Activated CD8-positive, alpha-beta T cell treated with anti-CD3 and anti-CD28 coated beads for 36 hours (primary cell): ENCODE measurements at regions not wholly inside any gene's neighbourhood (a gene's known extent, or its start where the extent isn't known, plus 50 kb on each side); places are given as distances from the start of the nearest gene placed in this dataset.

Experiments
- ATAC-seq: fragments of 200-7000 bp; cut with Tn5 transposase; one replicate; pipeline ENCODE4 v1.10.0; 2021; ENCODE audit warnings: mild to moderate bottlenecking, moderate library complexity
- CTCF ChIA-PET: fragments of 350-600 bp; sonication (Branson Sonifier 250); formaldehyde crosslinking; loops from one replicate; lab custom pipeline; 2021; ENCODE audit warnings: antibody characterized with exemption; lab: Charles Lee
- POLR2A ChIA-PET: fragments of 350-600 bp; sonication (Branson Sonifier 250); formaldehyde crosslinking; loops from one replicate; lab custom pipeline; 2021; ENCODE audit warnings: antibody characterized with exemption; lab: Charles Lee
- DNase-seq: peaks from one replicate; pipeline ENCODE4 v3.0.0-alpha.2; 2020
- H3K27ac Mint-ChIP-seq: one replicate; pipeline ENCODE4 v1.8.0; 2021; ENCODE audit warnings: mild to moderate bottlenecking, mixed read lengths
- H3K27me3 Mint-ChIP-seq: one replicate; pipeline ENCODE4 v1.8.0; 2021; ENCODE audit warnings: mixed read lengths
- H3K36me3 Mint-ChIP-seq: one replicate; pipeline ENCODE4 v1.8.0; 2021; ENCODE audit warnings: low read depth, mixed read lengths
- H3K4me1 Mint-ChIP-seq: one replicate; pipeline ENCODE4 v1.8.0; 2021; ENCODE audit warnings: low read depth, mixed read lengths
- H3K4me3 Mint-ChIP-seq: one replicate; pipeline ENCODE4 v1.8.0; 2021; ENCODE audit warnings: mild to moderate bottlenecking, moderate library complexity, mixed read lengths
- H3K9me3 Mint-ChIP-seq: one replicate; pipeline ENCODE4 v1.8.0; 2021; ENCODE audit warnings: mixed read lengths
- intact Hi-C: fragments of 100-400 bp; cut with micrococcal nuclease; formaldehyde crosslinking; loops from one replicate; pipeline ENCODE4 v1.10.0; 2022
- TF ChIP-seq, protein P1 (sequence below): fragments of 200-600 bp; IDR thresholded peaks from one replicate; pipeline ENCODE4 v1.8.0; 2022; ENCODE audit warnings: antibody characterized with exemption, mild to moderate bottlenecking

DNA sequence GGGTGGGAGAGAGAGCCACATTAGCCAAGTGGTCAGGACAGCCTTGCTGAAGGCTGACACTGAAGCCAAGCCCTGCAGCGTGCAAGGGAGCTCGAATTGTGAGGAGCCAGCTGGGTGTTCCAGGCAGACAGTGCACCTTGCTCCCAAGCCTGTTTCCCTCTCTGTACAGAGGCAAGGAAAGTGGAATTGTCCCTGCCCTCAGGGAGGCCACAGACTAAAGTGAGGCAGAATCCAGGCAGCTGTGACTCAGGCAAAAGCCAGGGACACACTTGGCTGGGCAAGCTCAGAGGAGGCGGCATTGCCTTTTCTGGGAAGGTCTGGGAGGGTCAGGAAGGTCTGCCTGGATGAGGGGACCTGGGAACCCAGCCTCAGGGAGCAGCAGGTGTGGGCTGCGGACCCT is 50.2 kb upstream of the LMX1B start:
- intact Hi-C loops = no loop called here
- no peak for DNase-seq
- Mint-ChIP-seq H3K9me3 (no peaks in the 10 kb centered on the region), H3K36me3 (no peaks in the 10 kb centered on the region), H3K27me3 (peaks cover 39% of the 10 kb centered on the region), H3K27ac (no peak overlapping the region), H3K4me3 (no peak overlapping the region), H3K4me1 (no peaks in the 10 kb centered on the region)
- no peak for ATAC-seq
- ChIA-PET CTCF (interaction anchor here (1.0 to 4.9 kb wide), 2 partner anchors 64 to 261 kb away, joined by 3 to 61 read pairs; no protein-coding TSS in a partner anchor), POLR2A (no interaction called here)
- TF ChIP-seq, protein P1, sequence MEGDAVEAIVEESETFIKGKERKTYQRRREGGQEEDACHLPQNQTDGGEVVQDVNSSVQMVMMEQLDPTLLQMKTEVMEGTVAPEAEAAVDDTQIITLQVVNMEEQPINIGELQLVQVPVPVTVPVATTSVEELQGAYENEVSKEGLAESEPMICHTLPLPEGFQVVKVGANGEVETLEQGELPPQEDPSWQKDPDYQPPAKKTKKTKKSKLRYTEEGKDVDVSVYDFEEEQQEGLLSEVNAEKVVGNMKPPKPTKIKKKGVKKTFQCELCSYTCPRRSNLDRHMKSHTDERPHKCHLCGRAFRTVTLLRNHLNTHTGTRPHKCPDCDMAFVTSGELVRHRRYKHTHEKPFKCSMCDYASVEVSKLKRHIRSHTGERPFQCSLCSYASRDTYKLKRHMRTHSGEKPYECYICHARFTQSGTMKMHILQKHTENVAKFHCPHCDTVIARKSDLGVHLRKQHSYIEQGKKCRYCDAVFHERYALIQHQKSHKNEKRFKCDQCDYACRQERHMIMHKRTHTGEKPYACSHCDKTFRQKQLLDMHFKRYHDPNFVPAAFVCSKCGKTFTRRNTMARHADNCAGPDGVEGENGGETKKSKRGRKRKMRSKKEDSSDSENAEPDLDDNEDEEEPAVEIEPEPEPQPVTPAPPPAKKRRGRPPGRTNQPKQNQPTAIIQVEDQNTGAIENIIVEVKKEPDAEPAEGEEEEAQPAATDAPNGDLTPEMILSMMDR = no peak
